ENCODE measurements at regions not wholly inside any gene's neighbourhood (a gene's known extent, or its start where the extent isn't known, plus 50 kb on each side); places are given as distances from the start of the nearest gene placed in this dataset.

DNA sequence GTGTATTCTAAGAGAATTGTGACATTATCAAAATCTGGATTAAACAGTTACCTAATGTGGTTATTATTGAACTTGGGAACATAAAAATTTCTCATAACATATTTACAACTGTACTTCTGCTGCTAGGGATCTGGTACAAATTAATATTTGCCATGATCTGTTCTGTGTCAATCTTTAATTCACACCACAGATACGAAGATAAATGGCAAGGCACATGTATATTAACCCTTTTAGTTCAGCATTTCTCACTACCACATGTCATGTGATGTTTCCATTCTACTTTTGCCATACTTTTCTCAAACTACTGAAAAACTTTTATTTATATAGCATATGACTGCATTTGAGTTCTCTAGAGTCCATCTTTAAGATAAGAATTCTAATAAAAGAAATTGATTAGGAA is 295.3 kb upstream of the DDX18 start:
- Histone ChIP-seq H3K4me1 (no peaks in the 10 kb centered on the region), H3K9me3 (no peaks in the 10 kb centered on the region), H3K4me3 (no peak overlapping the region), H3K27ac (no peak overlapping the region), H3K27me3 (no peaks in the 10 kb centered on the region), H3K36me3 (ENCODE audit: low read depth, missing control alignments) (no peaks in the 10 kb centered on the region)
- WGBS, 2 donors = 41 to 46% methylated on average over 1 of the region's 1 CpG
- intact Hi-C loops (cut with DNase I; ENCODE audit: low total_unique reads) = no loop called here
- TF ChIP-seq, protein P1, sequence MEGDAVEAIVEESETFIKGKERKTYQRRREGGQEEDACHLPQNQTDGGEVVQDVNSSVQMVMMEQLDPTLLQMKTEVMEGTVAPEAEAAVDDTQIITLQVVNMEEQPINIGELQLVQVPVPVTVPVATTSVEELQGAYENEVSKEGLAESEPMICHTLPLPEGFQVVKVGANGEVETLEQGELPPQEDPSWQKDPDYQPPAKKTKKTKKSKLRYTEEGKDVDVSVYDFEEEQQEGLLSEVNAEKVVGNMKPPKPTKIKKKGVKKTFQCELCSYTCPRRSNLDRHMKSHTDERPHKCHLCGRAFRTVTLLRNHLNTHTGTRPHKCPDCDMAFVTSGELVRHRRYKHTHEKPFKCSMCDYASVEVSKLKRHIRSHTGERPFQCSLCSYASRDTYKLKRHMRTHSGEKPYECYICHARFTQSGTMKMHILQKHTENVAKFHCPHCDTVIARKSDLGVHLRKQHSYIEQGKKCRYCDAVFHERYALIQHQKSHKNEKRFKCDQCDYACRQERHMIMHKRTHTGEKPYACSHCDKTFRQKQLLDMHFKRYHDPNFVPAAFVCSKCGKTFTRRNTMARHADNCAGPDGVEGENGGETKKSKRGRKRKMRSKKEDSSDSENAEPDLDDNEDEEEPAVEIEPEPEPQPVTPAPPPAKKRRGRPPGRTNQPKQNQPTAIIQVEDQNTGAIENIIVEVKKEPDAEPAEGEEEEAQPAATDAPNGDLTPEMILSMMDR (IDR thresholded peaks at IDR 0.05) = no peak
- TF ChIP-seq POLR2A (IDR thresholded peaks at IDR 0.05) = no peak
- DNase-seq = no peak

DNA sequence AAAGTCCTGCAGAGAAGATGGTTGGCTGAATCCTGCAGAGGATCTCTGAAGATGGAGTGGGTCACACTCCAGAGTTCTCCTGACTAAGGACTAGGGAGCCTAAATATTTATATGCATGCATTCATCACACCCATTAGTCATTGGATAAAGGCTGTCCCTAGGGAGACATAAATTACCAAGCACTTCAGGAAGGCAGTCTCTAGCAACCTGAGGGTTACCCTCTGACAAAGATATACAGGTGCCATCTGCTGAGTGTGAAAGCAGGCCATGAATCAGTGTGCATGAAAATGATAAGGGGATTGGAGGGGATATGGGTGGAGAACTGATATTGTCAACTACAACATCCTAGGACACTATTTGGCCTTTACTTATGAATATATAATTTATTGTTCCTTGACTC is 294.8 kb upstream of the DDX18 start:
- H3K27me3 ChIP-seq = no peaks in the 10 kb centered on the region
- intact Hi-C loops (cut with DNase I; ENCODE audit: low total_unique reads) = no loop called here
- no peak overlapping the region for H3K4me3 ChIP-seq
- no peaks in the 10 kb centered on the region for H3K9me3 ChIP-seq
- H3K27ac ChIP-seq = no peak overlapping the region
- no peaks in the 10 kb centered on the region for H3K4me1 ChIP-seq
- no peak for DNase-seq
- H3K36me3 ChIP-seq (ENCODE audit: low read depth, missing control alignments) = no peaks in the 10 kb centered on the region
- TF ChIP-seq, protein P1 (IDR thresholded peaks at IDR 0.05) = no peak
- no peak for TF ChIP-seq POLR2A (IDR thresholded peaks at IDR 0.05)

- TF ChIP-seq POLR2A (IDR thresholded peaks at IDR 0.05) = no peak
- TF ChIP-seq, protein P1 (IDR thresholded peaks at IDR 0.05) = no peak
- H3K4me3 ChIP-seq = no peak overlapping the region
- WGBS, 2 donors = 8 to 33% methylated on average over 2 of the region's 2 CpGs
Measured at GRCh38 chr2:117523267-117523666, 291.2 kb upstream of the DDX18 start.

GRCh38 chr2:117523711-117524238 is 290.7 kb upstream of the DDX18 start:
- no peak for DNase-seq
- Histone ChIP-seq H3K9me3 (no peaks in the 10 kb centered on the region), H3K4me3 (no peak overlapping the region), H3K27me3 (no peaks in the 10 kb centered on the region), H3K36me3 (ENCODE audit: low read depth, missing control alignments) (no peaks in the 10 kb centered on the region), H3K27ac (no peak overlapping the region), H3K4me1 (no peaks in the 10 kb centered on the region)
- no peak for TF ChIP-seq POLR2A (IDR thresholded peaks at IDR 0.05)
- TF ChIP-seq, protein P1 (IDR thresholded peaks at IDR 0.05) = no peak
- intact Hi-C loops (cut with DNase I; ENCODE audit: low total_unique reads) = no loop called here
- 24 to 35% methylated on average over 1 of the region's 1 CpG for WGBS, 2 donors

More at GRCh38 chr2:117523267-117523666, 291.2 kb upstream of the DDX18 start:
- H3K36me3 ChIP-seq (ENCODE audit: low read depth, missing control alignments) = no peaks in the 10 kb centered on the region
- no peaks in the 10 kb centered on the region for H3K27me3 ChIP-seq
- intact Hi-C loops (cut with DNase I; ENCODE audit: low total_unique reads) = no loop called here
- H3K27ac ChIP-seq = no peak overlapping the region
- no peaks in the 10 kb centered on the region for H3K9me3 ChIP-seq
- no peaks in the 10 kb centered on the region for H3K4me1 ChIP-seq
- peak; percentile 32 for DNase-seq

DNA sequence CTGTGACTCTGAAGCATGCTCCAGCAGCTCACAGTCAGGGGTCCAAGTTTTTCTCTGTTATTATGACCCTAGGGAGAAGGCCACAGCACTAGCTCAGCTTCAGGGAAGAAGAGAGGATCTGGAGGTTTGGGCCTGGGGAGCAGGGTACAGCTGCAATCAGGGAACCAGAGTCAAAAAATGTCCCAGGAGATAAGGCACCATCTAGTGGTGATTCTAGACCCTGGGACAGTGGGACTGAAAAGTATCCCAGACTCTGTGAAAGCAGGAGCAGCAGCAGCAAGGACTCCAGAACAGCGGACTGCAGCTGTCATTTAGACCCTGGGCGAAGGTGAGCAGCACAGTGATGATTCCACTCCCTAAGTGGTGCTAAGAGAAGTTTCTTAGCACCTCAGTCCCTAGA is 278.4 kb upstream of the DDX18 start:
- no peak overlapping the region for H3K4me3 ChIP-seq
- intact Hi-C loops (cut with DNase I; ENCODE audit: low total_unique reads) = no loop called here
- no peaks in the 10 kb centered on the region for H3K9me3 ChIP-seq
- TF ChIP-seq, protein P1 (IDR thresholded peaks at IDR 0.05) = no peak
- TF ChIP-seq POLR2A (IDR thresholded peaks at IDR 0.05) = no peak
- DNase-seq = no peak
- H3K27me3 ChIP-seq = no peaks in the 10 kb centered on the region
- H3K27ac ChIP-seq = no peak overlapping the region
- 31 to 80% methylated on average over 1 to 2 of the region's 2 CpGs for WGBS, 2 donors
- no peaks in the 10 kb centered on the region for H3K36me3 ChIP-seq (ENCODE audit: low read depth, missing control alignments)
- H3K4me1 ChIP-seq = no peaks in the 10 kb centered on the region
